ENCODE measurements at regions not wholly inside any gene's neighbourhood (a gene's known extent, or its start where the extent isn't known, plus 50 kb on each side); places are given as distances from the start of the nearest gene placed in this dataset.

GRCh38 chr3:82229397-82229796, 468.0 kb upstream of the GBE1 start:
- TF ChIP-seq CTCF (IDR thresholded peaks at IDR 0.05 in 4 of 5, conservative IDR thresholded peaks at IDR 0.05 in 1 of 5) (no peak), POLR2A (IDR thresholded peaks at IDR 0.05) (no peak)
